CD4-positive, alpha-beta T cell (primary cell): ENCODE measurements at regions not wholly inside any gene's neighbourhood (a gene's known extent, or its start where the extent isn't known, plus 50 kb on each side); places are given as distances from the start of the nearest gene placed in this dataset.

Source experiments
- ATAC-seq: fragments of 200-7000 bp; cut with Tn5 transposase; one replicate; pipeline ENCODE4 v1.10.0; 2022; ENCODE audit warnings: mild to moderate bottlenecking; ENCODE audit not compliant: poor library complexity
- CTCF ChIA-PET: fragments of 350-600 bp; sonication (Branson Sonifier 250); formaldehyde crosslinking; loops from one replicate; lab custom pipeline; 2021; ENCODE audit warnings: antibody characterized with exemption, inconsistent platforms; lab: Charles Lee
- POLR2A ChIA-PET: fragments of 350-600 bp; sonication (Branson Sonifier 250); formaldehyde crosslinking; loops from one replicate; lab custom pipeline; 2021; ENCODE audit warnings: antibody characterized with exemption, inconsistent platforms; lab: Charles Lee
- DNase-seq, 14 experiments: peaks; one replicate each; pipeline ENCODE4 v3.0.0-alpha.2; 2013 to 2020; ENCODE audit warnings: mixed read lengths in 2 of 14
- H3K27ac ChIP-seq, 2 donors: one replicate each; pipeline versions ENCODE4 v1.5.1 to v1.7.0; 2013; ENCODE audit warnings: low read length in 2 of 2, low read depth in 1 of 2, mild to moderate bottlenecking in 1 of 2
- H3K27me3 ChIP-seq, 2 experiments: 1 replicate in 1 of 2; 2 replicates in 1 of 2; pipeline versions ENCODE4 v1.6.1 to v1.7.0; 2013; ENCODE audit warnings: low read length in 2 of 2, control low read depth in 1 of 2, mild to moderate bottlenecking in 1 of 2, moderate library complexity in 1 of 2; ENCODE audit not compliant: insufficient read depth in 2 of 2, control insufficient read depth in 1 of 2
- H3K36me3 ChIP-seq: one replicate; pipeline ENCODE4 v1.6.1; 2013; ENCODE audit warnings: low read length, control low read depth; ENCODE audit not compliant: insufficient read depth
- H3K4me1 ChIP-seq: one replicate; pipeline ENCODE4 v1.6.1; 2013; ENCODE audit warnings: low read length, control low read depth; ENCODE audit not compliant: insufficient read depth
- H3K4me3 ChIP-seq: one replicate; pipeline ENCODE4 v1.5.1; 2013; ENCODE audit warnings: mild to moderate bottlenecking, low read length, moderate library complexity
- H3K9me3 ChIP-seq, 2 experiments: 1 replicate in 1 of 2; 2 replicates in 1 of 2; pipeline versions ENCODE4 v1.6.1 to v1.7.0; 2013; ENCODE audit warnings: low read length in 2 of 2, mild to moderate bottlenecking in 2 of 2, control low read depth in 1 of 2, moderate library complexity in 1 of 2; ENCODE audit not compliant: control insufficient read depth in 1 of 2, insufficient read depth in 1 of 2
- H3K27ac Mint-ChIP-seq: one replicate; pipeline ENCODE4 v1.8.0; 2020; ENCODE audit warnings: mixed read lengths
- H3K27me3 Mint-ChIP-seq: one replicate; pipeline ENCODE4 v1.8.0; 2021; ENCODE audit warnings: mixed read lengths
- H3K36me3 Mint-ChIP-seq: one replicate; pipeline ENCODE4 v1.8.0; 2021; ENCODE audit warnings: low read depth, mixed read lengths
- H3K4me1 Mint-ChIP-seq: one replicate; pipeline ENCODE4 v1.8.0; 2021; ENCODE audit warnings: low read depth, mixed read lengths
- H3K4me3 Mint-ChIP-seq: one replicate; pipeline ENCODE4 v1.8.0; 2020; ENCODE audit warnings: mild to moderate bottlenecking, mixed read lengths
- H3K9me3 Mint-ChIP-seq: one replicate; pipeline ENCODE4 v1.8.0; 2020; ENCODE audit warnings: mixed read lengths
- CTCF ChIP-seq: fragments of 200-600 bp; IDR thresholded peaks from one replicate; pipeline ENCODE4 v1.8.0; 2022; ENCODE audit warnings: antibody characterized with exemption, mild to moderate bottlenecking
- intact Hi-C, 2 experiments: fragments of 100-400 bp; cut with DNase I in 1 of 2; cut with micrococcal nuclease in 1 of 2; formaldehyde crosslinking; loops; one replicate each; pipeline versions ENCODE4 v1.15.1 to v1.9.0; 2023 to 2025; cut with DNase I, micrococcal nuclease

- CTCF ChIA-PET = interaction anchor here (1.2 kb wide), 1 partner anchor 10 kb away, joined by 3 read pairs; no protein-coding TSS in a partner anchor
- no peak overlapping the region for H3K4me3 Mint-ChIP-seq
Observed at GRCh38 chr4:74522251-74522991, 77.5 kb downstream of the AREG start.

GRCh38 chr4:74523096-74523495 lies 78.2 kb downstream of the AREG start:
- Mint-ChIP-seq H3K4me1 (no peaks in the 10 kb centered on the region), H3K9me3 (no peaks in the 10 kb centered on the region), H3K36me3 (no peaks in the 10 kb centered on the region), H3K27ac (no peak overlapping the region), H3K4me3 (no peak overlapping the region), H3K27me3 (peaks cover 4% of the 10 kb centered on the region)
- Histone ChIP-seq H3K4me1 (no peaks in the 10 kb centered on the region), H3K27ac (no peak overlapping the region), H3K36me3 (no peaks in the 10 kb centered on the region), H3K9me3 (no peaks in the 10 kb centered on the region), H3K27me3 (no peaks in the 10 kb centered on the region), H3K4me3 (no peak overlapping the region)
- ATAC-seq (no peak), DNase-seq (no peak)
- TF ChIP-seq CTCF = no peak
- intact Hi-C loops = no loop called here
- ChIA-PET CTCF (no interaction called here), POLR2A (no interaction called here)

More at GRCh38 chr4:74522251-74522991, 77.5 kb downstream of the AREG start:
- H3K4me3 ChIP-seq = no peak overlapping the region
- H3K27me3 Mint-ChIP-seq = peaks cover 4% of the 10 kb centered on the region
- H3K27me3 ChIP-seq = no peaks in the 10 kb centered on the region
- intact Hi-C loops = no loop called here
- H3K9me3 Mint-ChIP-seq = no peaks in the 10 kb centered on the region
- DNase-seq (no peak), ATAC-seq (no peak)
- TF ChIP-seq CTCF = no peak
- H3K9me3 ChIP-seq = no peaks in the 10 kb centered on the region
- no peak overlapping the region for H3K27ac Mint-ChIP-seq
- no peaks in the 10 kb centered on the region for H3K36me3 ChIP-seq
- no peak overlapping the region for H3K27ac ChIP-seq
- no peaks in the 10 kb centered on the region for H3K36me3 Mint-ChIP-seq
- H3K4me1 ChIP-seq = no peaks in the 10 kb centered on the region
- H3K4me1 Mint-ChIP-seq = no peaks in the 10 kb centered on the region
- POLR2A ChIA-PET = no interaction called here

- no peak overlapping the region for H3K4me3 ChIP-seq
- CTCF ChIA-PET = no interaction called here
- Mint-ChIP-seq H3K4me3 (no peak overlapping the region), H3K9me3 (no peaks in the 10 kb centered on the region), H3K4me1 (no peaks in the 10 kb centered on the region), H3K27me3 (peaks cover 12% of the 10 kb centered on the region), H3K27ac (no peak overlapping the region), H3K36me3 (no peaks in the 10 kb centered on the region)
- TF ChIP-seq CTCF = no peak
- no peaks in the 10 kb centered on the region for H3K36me3 ChIP-seq
- ATAC-seq (no peak), DNase-seq (no peak)
- H3K27me3 ChIP-seq = no peaks in the 10 kb centered on the region
- no peak overlapping the region for H3K27ac ChIP-seq
- no peaks in the 10 kb centered on the region for H3K4me1 ChIP-seq
- H3K9me3 ChIP-seq = no peaks in the 10 kb centered on the region
- POLR2A ChIA-PET = no interaction called here
- intact Hi-C loops = no loop called here
Observed at GRCh38 chr4:74524985-74525384, 80.0 kb downstream of the AREG start.
